ENCODE measurements at regions not wholly inside any gene's neighbourhood (a gene's known extent, or its start where the extent isn't known, plus 50 kb on each side); places are given as distances from the start of the nearest gene placed in this dataset.
"Not testable (repeated sequence)": the region's sequence is repeated elsewhere in the genome, so short reads cannot be mapped to it uniquely, and the experiment has no call there.

GRCh38 chr3:140870351-140870750 is 71.3 kb upstream of the SLC25A36 start:
- TF ChIP-seq CTCF (IDR thresholded peaks at IDR 0.05) = no peak
- no peak for ATAC-seq (ENCODE audit: low FRiP score)
- DNase-seq (ENCODE audit: low spot score) = no peak

- DNase-seq (ENCODE audit: low spot score) (no peak), ATAC-seq (ENCODE audit: low FRiP score) (no peak)
- TF ChIP-seq CTCF (IDR thresholded peaks at IDR 0.05) = no peak
Observed at GRCh38 chr3:140871022-140871421, 70.6 kb upstream of the SLC25A36 start.

- not testable (repeated sequence) for DNase-seq (ENCODE audit: low spot score); ATAC-seq (ENCODE audit: low FRiP score)
Observed at GRCh38 chr3:140872165-140872564, 69.5 kb upstream of the SLC25A36 start.

- ATAC-seq (ENCODE audit: low FRiP score) (no peak), DNase-seq (ENCODE audit: low spot score) (no peak)
- no peak for TF ChIP-seq CTCF (IDR thresholded peaks at IDR 0.05)
Observed at GRCh38 chr3:140883428-140884040, 58.1 kb upstream of the SLC25A36 start.

GRCh38 chr3:140885697-140886096 is 55.9 kb upstream of the SLC25A36 start:
- DNase-seq (ENCODE audit: low spot score); ATAC-seq (ENCODE audit: low FRiP score): not testable (repeated sequence)

Data from omental fat pad (tissue), 3 donors.